Activated CD4-positive, alpha-beta T cell treated with anti-CD3 and anti-CD28 coated beads, Interleukin-2, amount 10 ng/mL, durations not matched to agents 24 days and 14 days (primary cell): ENCODE measurements at regions not wholly inside any gene's neighbourhood (a gene's known extent, or its start where the extent isn't known, plus 50 kb on each side); places are given as distances from the start of the nearest gene placed in this dataset.
A peak's percentile ranks its signal among the peaks of the same experiment; 100 is the strongest.
"Not testable (repeated sequence)": the region's sequence is repeated elsewhere in the genome, so short reads cannot be mapped to it uniquely, and the experiment has no call there.

Experiments
- DNase-seq: peaks from one replicate; pipeline ENCODE4 v3.0.0; 2022
- H3K27ac Mint-ChIP-seq: one replicate; pipeline ENCODE4 v1.8.0; 2022; ENCODE audit warnings: mild to moderate bottlenecking, mixed read lengths
- H3K27me3 Mint-ChIP-seq: one replicate; pipeline ENCODE4 v1.8.0; 2022; ENCODE audit warnings: mixed read lengths
- H3K36me3 Mint-ChIP-seq: one replicate; pipeline ENCODE4 v1.8.0; 2022; ENCODE audit warnings: low read depth, mild to moderate bottlenecking, mixed read lengths
- H3K4me1 Mint-ChIP-seq: one replicate; pipeline ENCODE4 v1.8.0; 2021; ENCODE audit warnings: mixed read lengths
- H3K4me3 Mint-ChIP-seq: one replicate; pipeline ENCODE4 v1.8.0; 2022; ENCODE audit warnings: mild to moderate bottlenecking, moderate library complexity, mixed read lengths
- H3K9me3 Mint-ChIP-seq: one replicate; pipeline ENCODE4 v1.8.0; 2021; ENCODE audit warnings: mixed read lengths
- intact Hi-C: fragments of 100-400 bp; cut with micrococcal nuclease; formaldehyde crosslinking; loops from one replicate; pipeline ENCODE4 v1.15.1; 2023

DNA sequence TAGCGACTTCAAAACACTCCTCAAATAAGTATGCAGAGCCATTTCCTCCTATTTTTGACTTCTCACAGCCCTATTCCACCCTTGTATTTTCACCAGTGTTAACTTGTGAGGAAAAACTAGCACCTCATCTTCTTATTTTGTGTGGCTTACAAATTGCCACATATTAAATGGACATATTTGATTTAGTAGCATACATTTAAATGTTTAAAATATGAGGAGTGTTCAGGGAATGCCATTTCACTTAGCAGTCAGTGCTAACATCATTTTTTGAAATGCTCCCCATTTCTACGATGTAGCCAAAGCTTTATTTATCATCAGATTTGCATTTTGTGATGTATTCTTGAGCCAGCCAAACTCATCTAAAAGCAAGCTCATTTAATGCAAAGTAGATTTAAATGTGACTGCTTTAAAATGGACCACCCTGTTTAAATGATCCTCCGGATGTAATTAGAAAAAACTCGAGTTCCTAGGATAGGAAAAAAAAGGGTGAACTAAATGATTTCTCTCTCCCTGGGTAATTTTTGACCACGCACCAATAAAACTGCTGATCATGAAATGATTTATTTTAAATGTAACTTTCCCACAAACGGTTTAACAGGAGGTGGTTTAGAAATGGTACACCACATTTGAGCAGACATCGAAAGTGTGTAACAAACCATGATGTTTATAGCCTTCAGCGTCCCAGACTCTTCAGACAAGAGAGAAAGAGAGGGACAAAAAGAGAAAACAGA is 172.6 kb downstream of the CD83 start:
- Mint-ChIP-seq H3K9me3 (peaks cover 4% of the 10 kb centered on the region), H3K27me3 (peaks cover 3% of the 10 kb centered on the region), H3K4me3 (peak overlapping the region; percentile 42), H3K27ac (no peak overlapping the region), H3K36me3 (no peaks in the 10 kb centered on the region), H3K4me1 (peaks cover 12% of the 10 kb centered on the region)
- no peak for DNase-seq
- intact Hi-C loops = no loop called here

DNA sequence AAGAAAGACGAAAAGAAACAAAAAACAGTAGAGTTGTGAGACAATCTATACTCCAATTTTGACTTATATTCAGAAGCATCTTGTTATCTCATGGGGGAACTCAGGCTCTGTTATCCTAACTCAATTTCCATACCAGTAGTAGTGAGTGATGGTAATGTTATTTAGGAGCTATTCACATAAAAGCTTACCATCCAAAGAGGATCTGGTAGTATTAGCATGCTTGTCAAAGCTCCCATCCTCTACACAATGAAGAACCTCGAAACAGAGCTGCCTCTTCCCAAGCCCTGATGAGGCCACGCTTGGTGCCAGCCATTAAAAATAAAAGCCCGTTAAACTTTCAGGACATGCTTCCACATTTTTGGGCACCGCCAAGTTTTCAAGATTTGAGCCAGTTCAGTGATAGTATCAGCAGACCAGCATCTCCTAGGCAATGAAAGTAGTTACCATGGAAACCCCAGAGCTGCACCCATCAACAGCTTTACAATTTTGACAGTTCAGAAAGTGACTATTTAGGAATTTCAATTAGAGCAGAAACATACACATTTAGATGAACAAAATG is 173.3 kb downstream of the CD83 start:
- Mint-ChIP-seq H3K4me3 (peak overlapping the region; percentile 42), H3K27me3 (peaks cover 3% of the 10 kb centered on the region), H3K9me3 (peaks cover 4% of the 10 kb centered on the region), H3K36me3 (no peaks in the 10 kb centered on the region), H3K4me1 (peaks cover 12% of the 10 kb centered on the region), H3K27ac (no peak overlapping the region)
- intact Hi-C loops = no loop called here
- no peak for DNase-seq

DNA sequence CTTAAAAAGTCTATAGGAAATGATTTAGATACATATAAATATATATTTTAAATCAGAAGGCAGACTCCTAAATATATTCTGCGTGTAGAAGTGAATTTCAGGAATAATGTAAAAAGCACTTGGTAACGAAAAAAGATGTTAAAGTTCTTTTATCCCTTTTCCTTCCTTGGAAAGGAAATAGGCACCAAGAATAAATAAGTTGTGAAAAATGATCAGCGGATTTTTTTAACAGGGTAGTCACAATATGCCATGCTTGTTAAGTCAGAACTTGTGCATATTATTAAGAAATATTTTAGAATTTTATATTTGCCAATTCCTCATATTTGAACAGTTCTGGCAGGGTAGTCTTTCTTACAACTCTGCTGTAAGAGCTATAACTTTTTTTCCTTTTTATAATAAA is 173.8 kb downstream of the CD83 start:
- peaks cover 3% of the 10 kb centered on the region for H3K27me3 Mint-ChIP-seq
- no peak overlapping the region for H3K4me3 Mint-ChIP-seq
- H3K9me3 Mint-ChIP-seq = peaks cover 4% of the 10 kb centered on the region
- no peak overlapping the region for H3K27ac Mint-ChIP-seq
- H3K36me3 Mint-ChIP-seq = no peaks in the 10 kb centered on the region
- H3K4me1 Mint-ChIP-seq = peaks cover 12% of the 10 kb centered on the region
- DNase-seq = no peak
- intact Hi-C loops = no loop called here

DNA sequence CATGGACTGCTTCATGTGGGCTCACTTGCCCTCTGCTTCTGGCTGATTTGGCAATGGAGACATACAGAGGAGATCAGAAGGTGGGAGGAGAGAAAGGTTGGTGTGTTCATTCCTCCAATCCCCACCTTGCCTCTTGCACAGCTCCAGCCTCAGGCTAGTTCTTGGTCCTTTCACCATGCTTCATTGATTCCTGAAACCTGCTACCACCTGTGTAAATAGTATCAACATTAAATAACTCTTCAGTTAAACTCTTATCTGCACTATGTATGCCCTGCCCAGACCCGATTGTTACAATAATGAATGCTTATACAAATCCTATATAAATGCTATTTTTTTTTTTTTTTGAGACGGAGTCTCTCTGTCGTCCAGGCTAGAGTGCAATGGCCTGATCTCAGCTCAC is 174.5 kb downstream of the CD83 start:
- no peak overlapping the region for H3K27ac Mint-ChIP-seq
- intact Hi-C loops = no loop called here
- peaks cover 12% of the 10 kb centered on the region for H3K4me1 Mint-ChIP-seq
- no peak overlapping the region for H3K4me3 Mint-ChIP-seq
- peaks cover 3% of the 10 kb centered on the region for H3K27me3 Mint-ChIP-seq
- no peak for DNase-seq
- peaks cover 4% of the 10 kb centered on the region for H3K9me3 Mint-ChIP-seq
- no peaks in the 10 kb centered on the region for H3K36me3 Mint-ChIP-seq

DNA sequence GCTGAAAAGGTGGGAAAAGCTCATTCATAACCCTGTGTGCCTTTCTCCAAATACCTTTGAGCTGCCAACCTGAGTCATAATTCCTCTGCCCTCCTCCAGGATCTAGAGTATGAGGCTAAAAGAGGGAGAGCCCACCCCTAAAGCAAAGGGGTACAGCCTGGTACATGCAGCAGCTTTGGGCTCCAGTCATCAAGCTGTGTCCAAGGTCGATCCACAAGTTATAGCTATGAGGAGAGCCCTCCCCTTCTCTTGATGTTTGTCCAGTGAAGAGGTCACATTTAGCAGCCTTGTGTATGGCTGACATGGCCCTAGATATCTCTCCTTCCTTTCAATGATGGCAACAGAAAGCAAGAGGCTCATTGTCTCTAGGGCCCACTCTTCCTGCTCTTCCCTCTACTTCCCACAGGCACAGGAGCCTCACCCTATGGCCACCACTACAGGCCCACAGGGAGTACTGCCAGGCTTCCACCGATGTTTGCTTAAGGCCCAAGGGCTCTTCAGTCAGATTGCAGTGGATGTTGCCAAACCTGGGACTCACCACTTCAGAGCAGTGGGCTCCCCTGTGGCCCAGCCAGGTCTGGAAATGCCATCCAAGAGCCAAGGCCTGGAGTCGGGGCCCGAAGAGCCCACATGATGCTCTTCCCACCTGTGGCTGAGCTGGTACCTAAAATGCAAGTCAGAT is 176.8 kb downstream of the CD83 start:
- peaks cover 12% of the 10 kb centered on the region for H3K4me1 Mint-ChIP-seq
- no peaks in the 10 kb centered on the region for H3K36me3 Mint-ChIP-seq
- peaks cover 3% of the 10 kb centered on the region for H3K27me3 Mint-ChIP-seq
- H3K27ac Mint-ChIP-seq = no peak overlapping the region
- H3K4me3 Mint-ChIP-seq = no peak overlapping the region
- intact Hi-C loops = no loop called here
- DNase-seq = no peak
- no peaks in the 10 kb centered on the region for H3K9me3 Mint-ChIP-seq

DNA sequence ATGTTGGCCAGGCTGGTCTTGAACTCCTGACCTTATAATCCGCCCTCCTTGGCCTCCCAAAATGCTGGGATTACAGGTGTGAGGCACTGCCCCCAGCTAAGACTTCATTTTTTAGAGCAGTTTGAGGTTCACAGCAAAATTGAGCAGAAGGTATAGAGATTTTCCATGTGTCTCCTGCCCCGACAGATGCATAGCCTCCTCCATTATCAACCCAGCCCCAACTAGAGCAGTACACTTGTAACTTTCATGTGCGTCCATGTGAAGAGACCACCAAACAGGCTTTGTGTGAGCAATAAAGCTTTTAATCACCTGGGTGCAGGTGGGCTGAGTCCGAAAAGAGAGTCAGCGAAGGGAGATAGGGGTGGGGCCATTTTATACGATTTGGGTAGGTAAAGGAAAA is 179.1 kb downstream of the CD83 start:
- DNase-seq, H3K9me3 Mint-ChIP-seq, H3K27ac Mint-ChIP-seq, H3K4me3 Mint-ChIP-seq, H3K4me1 Mint-ChIP-seq, intact Hi-C loops, H3K27me3 Mint-ChIP-seq, H3K36me3 Mint-ChIP-seq: not testable (repeated sequence)

DNA sequence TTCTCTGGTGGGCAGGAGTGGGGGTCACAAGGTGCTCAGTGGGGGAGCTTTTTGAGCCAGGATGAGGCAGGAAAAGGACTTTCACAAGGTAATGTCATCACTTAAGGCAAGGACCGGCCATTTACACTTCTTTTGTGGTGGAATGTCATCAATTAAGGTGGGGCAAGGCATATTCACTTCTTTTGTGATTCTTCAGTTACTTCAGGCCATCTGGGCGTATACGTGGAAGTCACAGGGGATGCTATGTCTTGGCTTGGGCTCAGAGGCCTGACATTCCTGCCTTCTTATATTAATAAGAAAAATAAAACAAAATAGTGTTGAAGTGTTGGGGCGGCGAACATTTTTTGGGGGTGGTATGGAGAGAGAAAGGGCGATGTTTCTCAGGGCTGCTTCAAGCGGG is 179.5 kb downstream of the CD83 start:
- not testable (repeated sequence) for H3K27me3 Mint-ChIP-seq

DNA sequence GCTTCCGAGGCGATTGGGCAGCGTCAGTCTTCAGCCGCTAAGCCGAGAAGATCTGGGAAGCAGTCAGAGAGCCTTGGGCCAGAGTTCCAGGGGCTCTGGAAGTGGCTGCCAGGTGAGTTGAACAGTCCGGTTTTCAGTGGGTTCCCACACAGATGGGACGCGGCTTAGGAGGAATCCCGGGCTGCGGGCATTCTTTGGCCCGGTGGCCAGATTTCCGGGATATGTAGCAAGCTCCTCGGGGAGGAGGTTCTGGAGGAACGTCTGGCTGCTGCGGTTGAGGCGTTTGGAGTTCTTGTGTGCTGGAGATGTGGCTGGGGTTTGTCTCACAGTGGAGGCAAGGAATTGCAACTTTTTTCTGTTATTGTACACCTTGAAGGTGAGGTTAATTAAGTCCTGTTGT is 182.6 kb downstream of the CD83 start:
- H3K4me1 Mint-ChIP-seq, H3K9me3 Mint-ChIP-seq, H3K4me3 Mint-ChIP-seq, H3K36me3 Mint-ChIP-seq, DNase-seq, H3K27ac Mint-ChIP-seq, intact Hi-C loops, H3K27me3 Mint-ChIP-seq: not testable (repeated sequence)

More for the DNA sequence above, 179.5 kb downstream of the CD83 start:
- intact Hi-C loops, H3K36me3 Mint-ChIP-seq, H3K27ac Mint-ChIP-seq, H3K4me3 Mint-ChIP-seq, DNase-seq, H3K4me1 Mint-ChIP-seq, H3K9me3 Mint-ChIP-seq: not testable (repeated sequence)

DNA sequence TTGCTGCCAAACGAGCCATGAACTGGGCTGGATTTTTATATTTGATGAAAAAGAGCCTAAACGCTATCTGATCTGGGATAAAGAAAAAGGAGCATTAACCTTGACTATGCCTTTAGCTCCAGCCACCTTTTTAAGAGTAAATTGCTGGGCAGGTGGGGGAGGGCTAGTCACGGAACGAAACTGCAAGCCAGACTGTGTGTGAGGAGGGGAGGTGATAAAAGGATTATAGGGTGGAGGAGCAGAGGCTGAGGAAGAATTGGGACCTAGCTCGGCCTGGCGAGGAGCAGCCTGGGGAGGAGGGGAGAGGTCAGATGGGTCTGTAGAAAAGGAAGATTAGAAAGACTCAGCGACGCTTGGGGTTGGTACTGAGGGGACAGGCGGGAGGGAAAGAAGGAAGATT is 183.1 kb downstream of the CD83 start:
- H3K4me1 Mint-ChIP-seq, H3K27me3 Mint-ChIP-seq, H3K36me3 Mint-ChIP-seq, DNase-seq, intact Hi-C loops, H3K4me3 Mint-ChIP-seq, H3K27ac Mint-ChIP-seq, H3K9me3 Mint-ChIP-seq: not testable (repeated sequence)

DNA sequence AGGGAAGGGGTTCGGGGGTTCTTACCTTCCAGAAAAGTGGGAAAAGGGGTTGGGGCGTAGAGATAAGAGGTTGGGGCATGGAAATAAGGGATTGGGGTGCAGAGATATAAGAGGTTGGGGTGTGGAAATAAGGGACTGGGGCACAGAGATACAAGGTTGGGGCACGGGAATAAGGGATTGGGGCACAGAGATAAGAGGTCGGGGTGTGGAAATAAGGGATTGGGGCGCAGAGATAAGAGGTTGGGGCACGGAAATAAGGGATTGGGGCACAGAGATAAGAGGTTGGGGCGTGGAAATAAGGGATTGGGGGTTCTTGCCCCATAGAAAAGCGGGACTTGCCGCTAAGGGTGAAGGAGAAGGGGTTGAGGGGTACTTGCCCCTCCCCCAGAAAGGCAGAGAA is 183.9 kb downstream of the CD83 start:
- H3K27ac Mint-ChIP-seq, H3K4me1 Mint-ChIP-seq, H3K36me3 Mint-ChIP-seq, H3K4me3 Mint-ChIP-seq, H3K9me3 Mint-ChIP-seq, H3K27me3 Mint-ChIP-seq, DNase-seq, intact Hi-C loops: not testable (repeated sequence)

DNA sequence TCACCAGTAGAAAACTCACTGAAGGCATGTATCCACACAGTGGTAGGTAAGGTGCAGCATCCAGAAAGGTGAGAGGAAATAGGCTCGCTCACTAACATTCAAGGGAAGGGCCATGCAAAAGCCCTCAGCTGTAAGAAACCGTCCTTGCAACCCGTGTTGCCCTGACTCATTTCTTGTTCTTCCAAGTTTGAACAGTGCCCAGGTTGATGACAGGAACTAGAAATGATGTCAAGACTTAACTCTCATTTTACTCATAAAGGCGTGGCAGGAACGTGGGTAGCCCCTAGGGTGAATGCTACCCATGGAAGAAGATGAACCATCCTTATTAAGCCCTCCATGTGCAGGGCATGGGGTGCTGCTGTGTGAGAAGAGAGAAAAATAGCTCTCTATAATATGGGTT is 187.6 kb downstream of the CD83 start:
- DNase-seq = no peak
- intact Hi-C loops = no loop called here
- H3K27ac Mint-ChIP-seq = no peak overlapping the region

DNA sequence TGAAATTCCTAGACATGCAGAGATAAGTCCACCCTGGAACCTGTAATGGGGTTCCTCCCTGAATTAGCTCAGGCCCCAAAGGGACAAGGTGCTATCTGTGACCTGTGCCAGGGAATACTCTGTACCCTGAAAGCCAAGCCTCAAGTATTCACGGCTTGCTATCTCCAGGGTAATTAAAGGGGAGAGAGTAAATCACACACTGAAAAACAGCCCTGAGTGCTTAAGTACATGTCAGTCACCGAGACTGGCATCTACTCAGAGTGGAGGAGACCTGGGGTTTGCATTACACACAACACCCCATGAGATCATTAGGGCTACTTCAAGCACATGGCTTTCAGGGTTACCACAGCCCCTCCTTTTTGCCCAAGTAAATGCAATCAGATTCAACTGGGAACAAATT is 188.1 kb downstream of the CD83 start:
- intact Hi-C loops = no loop called here
- Mint-ChIP-seq H3K36me3 (no peaks in the 10 kb centered on the region), H3K27me3 (no peaks in the 10 kb centered on the region), H3K27ac (no peak overlapping the region), H3K4me1 (peaks cover 4% of the 10 kb centered on the region), H3K4me3 (no peak overlapping the region), H3K9me3 (peaks cover 4% of the 10 kb centered on the region)
- no peak for DNase-seq

More for the DNA sequence above, 187.6 kb downstream of the CD83 start:
- H3K27me3 Mint-ChIP-seq = no peaks in the 10 kb centered on the region
- no peak overlapping the region for H3K4me3 Mint-ChIP-seq
- H3K36me3 Mint-ChIP-seq = no peaks in the 10 kb centered on the region
- peaks cover 4% of the 10 kb centered on the region for H3K9me3 Mint-ChIP-seq
- H3K4me1 Mint-ChIP-seq = peaks cover 4% of the 10 kb centered on the region

DNA sequence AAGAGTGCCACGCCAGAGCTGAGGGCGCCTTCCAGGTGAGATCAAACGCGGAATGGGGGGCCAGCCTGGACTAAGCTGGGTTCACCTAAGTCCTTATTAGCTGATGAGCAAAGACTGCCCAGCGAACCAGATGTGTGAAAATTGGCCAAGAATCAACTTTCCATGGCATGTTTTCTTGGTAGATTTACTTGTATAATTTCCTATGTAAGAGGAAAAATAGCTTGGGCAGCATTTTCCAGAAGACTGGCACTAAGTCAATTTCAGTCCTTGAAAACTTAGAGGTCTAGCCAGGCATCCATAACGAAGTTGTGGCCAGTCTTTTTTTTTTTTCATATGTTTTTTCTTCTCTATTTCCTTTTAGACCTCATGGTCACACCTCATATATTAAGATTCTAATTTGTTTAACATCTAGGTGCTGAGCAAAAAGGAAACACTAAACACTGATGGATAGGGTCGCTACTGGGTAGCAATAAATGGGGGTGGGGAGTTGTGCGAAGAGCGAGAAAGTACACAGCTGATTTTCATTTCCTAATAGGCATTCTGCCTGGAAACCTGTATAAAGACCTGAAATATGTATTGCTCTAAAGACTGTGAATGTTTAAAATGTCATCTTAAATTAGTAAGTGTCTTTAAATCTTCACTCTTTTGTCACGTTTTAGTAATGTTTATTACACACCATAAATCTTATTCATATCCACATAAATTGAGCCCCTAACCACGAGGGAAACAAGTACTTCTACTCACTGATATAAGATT is 188.8 kb downstream of the CD83 start:
- intact Hi-C loops = no loop called here
- H3K27me3 Mint-ChIP-seq = peaks cover 2% of the 10 kb centered on the region
- H3K27ac Mint-ChIP-seq = no peak overlapping the region
- peaks cover 4% of the 10 kb centered on the region for H3K9me3 Mint-ChIP-seq
- H3K4me1 Mint-ChIP-seq = peaks cover 4% of the 10 kb centered on the region
- no peak overlapping the region for H3K4me3 Mint-ChIP-seq
- H3K36me3 Mint-ChIP-seq = no peaks in the 10 kb centered on the region
- DNase-seq = no peak

DNA sequence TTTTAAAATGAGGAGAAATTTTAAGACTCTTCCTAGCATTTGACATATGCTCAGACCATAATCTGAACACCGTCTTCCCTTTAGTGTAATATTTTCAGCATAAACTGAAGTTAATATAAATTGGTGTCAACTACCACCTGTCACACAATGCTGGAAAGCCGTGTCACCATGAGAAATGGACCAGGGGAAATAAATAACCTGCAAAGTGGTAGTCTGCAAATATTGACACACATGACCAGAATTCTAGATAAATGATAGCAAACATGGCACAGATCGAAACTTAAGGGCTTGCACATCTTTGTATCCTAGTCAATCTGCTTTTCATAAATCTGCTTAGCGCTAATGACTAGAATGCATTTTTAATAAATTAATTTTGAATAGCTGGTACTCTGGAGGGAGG is 191.9 kb downstream of the CD83 start:
- intact Hi-C loops = no loop called here
- peaks cover 2% of the 10 kb centered on the region for H3K27me3 Mint-ChIP-seq
- peaks cover 6% of the 10 kb centered on the region for H3K4me1 Mint-ChIP-seq
- H3K4me3 Mint-ChIP-seq = no peak overlapping the region
- peaks cover 7% of the 10 kb centered on the region for H3K9me3 Mint-ChIP-seq
- no peak for DNase-seq
- no peaks in the 10 kb centered on the region for H3K36me3 Mint-ChIP-seq
- H3K27ac Mint-ChIP-seq = no peak overlapping the region
